ENCODE measurements at regions not wholly inside any gene's neighbourhood (a gene's known extent, or its start where the extent isn't known, plus 50 kb on each side); places are given as distances from the start of the nearest gene placed in this dataset.

DNA sequence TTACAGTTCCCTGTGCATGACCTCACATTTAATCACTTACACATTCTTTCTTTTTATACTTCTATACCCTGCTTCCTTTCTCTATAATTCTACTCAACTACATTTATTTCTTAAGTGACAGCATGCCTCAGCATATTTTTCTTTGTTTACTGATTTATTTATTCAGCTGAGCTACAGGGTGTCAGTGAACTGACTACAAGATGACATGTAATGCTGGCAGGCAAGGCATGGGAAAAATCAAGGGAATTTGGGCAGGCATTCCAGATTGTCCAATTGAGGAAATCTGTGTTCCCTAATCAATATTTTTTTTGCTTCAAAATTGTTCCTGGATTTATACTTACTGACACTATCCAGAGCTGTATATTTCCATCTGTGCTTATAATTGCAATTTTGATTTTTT, 875.5 kb downstream of the C4orf33 start:
- ATAC-seq, result no peak
- TF ChIP-seq, protein P1, sequence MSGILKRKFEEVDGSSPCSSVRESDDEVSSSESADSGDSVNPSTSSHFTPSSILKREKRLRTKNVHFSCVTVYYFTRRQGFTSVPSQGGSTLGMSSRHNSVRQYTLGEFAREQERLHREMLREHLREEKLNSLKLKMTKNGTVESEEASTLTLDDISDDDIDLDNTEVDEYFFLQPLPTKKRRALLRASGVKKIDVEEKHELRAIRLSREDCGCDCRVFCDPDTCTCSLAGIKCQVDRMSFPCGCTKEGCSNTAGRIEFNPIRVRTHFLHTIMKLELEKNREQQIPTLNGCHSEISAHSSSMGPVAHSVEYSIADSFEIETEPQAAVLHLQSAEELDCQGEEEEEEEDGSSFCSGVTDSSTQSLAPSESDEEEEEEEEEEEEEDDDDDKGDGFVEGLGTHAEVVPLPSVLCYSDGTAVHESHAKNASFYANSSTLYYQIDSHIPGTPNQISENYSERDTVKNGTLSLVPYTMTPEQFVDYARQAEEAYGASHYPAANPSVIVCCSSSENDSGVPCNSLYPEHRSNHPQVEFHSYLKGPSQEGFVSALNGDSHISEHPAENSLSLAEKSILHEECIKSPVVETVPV (CRISPR knock-in tag; IDR thresholded peaks at IDR 0.05), result no peak
- TF ChIP-seq ZNF70 (CRISPR knock-in tag; IDR thresholded peaks at IDR 0.05) (no peak), ZC3H10 (CRISPR knock-in tag; IDR thresholded peaks at IDR 0.05) (no peak), ARNTL (CRISPR knock-in tag; IDR thresholded peaks at IDR 0.05; ENCODE audit: borderline replicate concordance, low read depth) (no peak), RARB (CRISPR knock-in tag; IDR thresholded peaks at IDR 0.05) (no peak), ZNF565 (CRISPR knock-in tag; conservative IDR thresholded peaks at IDR 0.05; ENCODE audit: low read depth) (no peak), TSHZ2 (CRISPR knock-in tag; IDR thresholded peaks at IDR 0.05) (no peak), GLIS3 (CRISPR knock-in tag; IDR thresholded peaks at IDR 0.05) (no peak), BACH2 (CRISPR knock-in tag; IDR thresholded peaks at IDR 0.05; ENCODE audit: borderline replicate concordance) (no peak), TCF4 (CRISPR knock-in tag; IDR thresholded peaks at IDR 0.05; ENCODE audit: borderline replicate concordance) (no peak), CSDC2 (CRISPR knock-in tag; IDR thresholded peaks at IDR 0.05) (no peak)

DNA sequence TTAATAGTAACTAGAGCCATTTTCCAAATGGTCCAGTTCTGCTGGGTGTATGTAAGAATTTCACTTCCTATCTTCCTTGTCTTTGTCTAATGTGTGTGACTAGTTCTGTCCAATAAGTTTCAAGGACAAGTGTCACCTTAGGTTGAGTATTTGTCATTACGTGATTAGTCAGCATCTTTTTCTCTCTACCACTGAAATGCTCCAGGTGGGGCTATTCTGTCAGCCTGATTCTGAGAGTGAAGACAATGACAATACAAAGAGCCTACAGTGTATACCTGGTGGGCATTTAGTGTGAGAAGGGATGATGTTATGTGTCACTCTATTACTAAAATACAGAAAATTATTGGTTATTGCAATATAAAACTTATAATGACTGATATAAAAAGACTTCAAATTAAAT, 876.3 kb downstream of the C4orf33 start:
- ATAC-seq, result no peak
- TF ChIP-seq, protein P2, sequence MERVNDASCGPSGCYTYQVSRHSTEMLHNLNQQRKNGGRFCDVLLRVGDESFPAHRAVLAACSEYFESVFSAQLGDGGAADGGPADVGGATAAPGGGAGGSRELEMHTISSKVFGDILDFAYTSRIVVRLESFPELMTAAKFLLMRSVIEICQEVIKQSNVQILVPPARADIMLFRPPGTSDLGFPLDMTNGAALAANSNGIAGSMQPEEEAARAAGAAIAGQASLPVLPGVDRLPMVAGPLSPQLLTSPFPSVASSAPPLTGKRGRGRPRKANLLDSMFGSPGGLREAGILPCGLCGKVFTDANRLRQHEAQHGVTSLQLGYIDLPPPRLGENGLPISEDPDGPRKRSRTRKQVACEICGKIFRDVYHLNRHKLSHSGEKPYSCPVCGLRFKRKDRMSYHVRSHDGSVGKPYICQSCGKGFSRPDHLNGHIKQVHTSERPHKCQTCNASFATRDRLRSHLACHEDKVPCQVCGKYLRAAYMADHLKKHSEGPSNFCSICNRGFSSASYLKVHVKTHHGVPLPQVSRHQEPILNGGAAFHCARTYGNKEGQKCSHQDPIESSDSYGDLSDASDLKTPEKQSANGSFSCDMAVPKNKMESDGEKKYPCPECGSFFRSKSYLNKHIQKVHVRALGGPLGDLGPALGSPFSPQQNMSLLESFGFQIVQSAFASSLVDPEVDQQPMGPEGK (CRISPR knock-in tag; IDR thresholded peaks at IDR 0.05; ENCODE audit: borderline replicate concordance), result no peak
- TF ChIP-seq, protein P1 (CRISPR knock-in tag; IDR thresholded peaks at IDR 0.05), result no peak
- TF ChIP-seq CSDC2 (CRISPR knock-in tag; IDR thresholded peaks at IDR 0.05) (no peak), ZNF8 (CRISPR knock-in tag; IDR thresholded peaks at IDR 0.05) (no peak), SNAI2 (CRISPR knock-in tag; IDR thresholded peaks at IDR 0.05) (no peak), ZNF565 (CRISPR knock-in tag; conservative IDR thresholded peaks at IDR 0.05; ENCODE audit: low read depth) (no peak), ARNTL (CRISPR knock-in tag; IDR thresholded peaks at IDR 0.05; ENCODE audit: borderline replicate concordance, low read depth) (no peak), BACH2 (CRISPR knock-in tag; IDR thresholded peaks at IDR 0.05; ENCODE audit: borderline replicate concordance) (no peak), ZFP30 (CRISPR knock-in tag; IDR thresholded peaks at IDR 0.05) (no peak), ESRRG (CRISPR knock-in tag; IDR thresholded peaks at IDR 0.05) (no peak), TCF4 (CRISPR knock-in tag; IDR thresholded peaks at IDR 0.05; ENCODE audit: borderline replicate concordance) (no peak)
- TF ChIP-seq, protein P3, sequence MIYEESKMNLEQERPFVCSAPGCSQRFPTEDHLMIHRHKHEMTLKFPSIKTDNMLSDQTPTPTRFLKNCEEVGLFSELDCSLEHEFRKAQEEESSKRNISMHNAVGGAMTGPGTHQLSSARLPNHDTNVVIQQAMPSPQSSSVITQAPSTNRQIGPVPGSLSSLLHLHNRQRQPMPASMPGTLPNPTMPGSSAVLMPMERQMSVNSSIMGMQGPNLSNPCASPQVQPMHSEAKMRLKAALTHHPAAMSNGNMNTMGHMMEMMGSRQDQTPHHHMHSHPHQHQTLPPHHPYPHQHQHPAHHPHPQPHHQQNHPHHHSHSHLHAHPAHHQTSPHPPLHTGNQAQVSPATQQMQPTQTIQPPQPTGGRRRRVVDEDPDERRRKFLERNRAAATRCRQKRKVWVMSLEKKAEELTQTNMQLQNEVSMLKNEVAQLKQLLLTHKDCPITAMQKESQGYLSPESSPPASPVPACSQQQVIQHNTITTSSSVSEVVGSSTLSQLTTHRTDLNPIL (CRISPR knock-in tag; IDR thresholded peaks at IDR 0.05; ENCODE audit: low read depth), result no peak

GRCh38 chr4:129974730-129975129, 878.8 kb downstream of the C4orf33 start:
- ATAC-seq, result no peak
- TF ChIP-seq RARB (CRISPR knock-in tag; IDR thresholded peaks at IDR 0.05) (no peak), CSDC2 (CRISPR knock-in tag; IDR thresholded peaks at IDR 0.05) (no peak), SNAI2 (CRISPR knock-in tag; IDR thresholded peaks at IDR 0.05) (no peak), ESRRG (CRISPR knock-in tag; IDR thresholded peaks at IDR 0.05) (no peak), ARNTL (CRISPR knock-in tag; IDR thresholded peaks at IDR 0.05; ENCODE audit: borderline replicate concordance, low read depth) (no peak), OSR1 (CRISPR knock-in tag; IDR thresholded peaks at IDR 0.05) (no peak), BACH2 (CRISPR knock-in tag; IDR thresholded peaks at IDR 0.05; ENCODE audit: borderline replicate concordance) (no peak), TCF4 (CRISPR knock-in tag; IDR thresholded peaks at IDR 0.05; ENCODE audit: borderline replicate concordance) (no peak), ISL1 (CRISPR knock-in tag; IDR thresholded peaks at IDR 0.05) (no peak), ZNF70 (CRISPR knock-in tag; IDR thresholded peaks at IDR 0.05) (no peak), TOX (CRISPR knock-in tag; IDR thresholded peaks at IDR 0.05; ENCODE audit: borderline replicate concordance) (no peak), GLIS3 (CRISPR knock-in tag; IDR thresholded peaks at IDR 0.05) (no peak), ZFP30 (CRISPR knock-in tag; IDR thresholded peaks at IDR 0.05) (no peak), POU6F1 (CRISPR knock-in tag; IDR thresholded peaks at IDR 0.05; ENCODE audit: borderline replicate concordance, low read depth) (no peak), ZFP3 (CRISPR knock-in tag; IDR thresholded peaks at IDR 0.05) (no peak), ZNF565 (CRISPR knock-in tag; conservative IDR thresholded peaks at IDR 0.05; ENCODE audit: low read depth) (no peak)
- TF ChIP-seq, protein P3 (CRISPR knock-in tag; IDR thresholded peaks at IDR 0.05; ENCODE audit: low read depth), result no peak
- TF ChIP-seq, protein P1 (CRISPR knock-in tag; IDR thresholded peaks at IDR 0.05), result no peak
